ENCODE measurements at regions not wholly inside any gene's neighbourhood (a gene's known extent, or its start where the extent isn't known, plus 50 kb on each side); places are given as distances from the start of the nearest gene placed in this dataset.

GRCh38 chr5:98564836-98565235 is 208.6 kb upstream of the RGMB start:
- in situ Hi-C loops (cut with HindIII; ENCODE audit: low sequenced_read_pairs) = no loop called here
- DNase-seq (ENCODE audit: low spot score) = no peak

- no peak for DNase-seq (ENCODE audit: low spot score)
Measured at GRCh38 chr5:98568336-98568735, 205.1 kb upstream of the RGMB start.

GRCh38 chr5:98569288-98569687 is 204.2 kb upstream of the RGMB start:
- no peak for DNase-seq (ENCODE audit: low spot score)
- in situ Hi-C loops (cut with HindIII; ENCODE audit: low sequenced_read_pairs) = no loop called here

More at GRCh38 chr5:98568336-98568735, 205.1 kb upstream of the RGMB start:
- in situ Hi-C loops (cut with HindIII; ENCODE audit: low sequenced_read_pairs) = no loop called here

GRCh38 chr5:98570010-98570409 is 203.5 kb upstream of the RGMB start:
- no peak for DNase-seq (ENCODE audit: low spot score)
- in situ Hi-C loops (cut with HindIII; ENCODE audit: low sequenced_read_pairs) = no loop called here

GRCh38 chr5:98570661-98571191 is 202.7 kb upstream of the RGMB start:
- in situ Hi-C loops (cut with HindIII; ENCODE audit: low sequenced_read_pairs) = no loop called here
- DNase-seq (ENCODE audit: low spot score) = no peak

- in situ Hi-C loops (cut with HindIII; ENCODE audit: low sequenced_read_pairs) = no loop called here
- no peak for DNase-seq (ENCODE audit: low spot score)
Measured at GRCh38 chr5:98573834-98574320, 199.6 kb upstream of the RGMB start.

- in situ Hi-C loops (cut with HindIII; ENCODE audit: low sequenced_read_pairs) = no loop called here
- DNase-seq (ENCODE audit: low spot score) = no peak
Measured at GRCh38 chr5:98576275-98576674, 197.2 kb upstream of the RGMB start.

- DNase-seq (ENCODE audit: low spot score) = no peak
- in situ Hi-C loops (cut with HindIII; ENCODE audit: low sequenced_read_pairs) = no loop called here
Measured at GRCh38 chr5:98578438-98578837, 195.0 kb upstream of the RGMB start.

- DNase-seq (ENCODE audit: low spot score) = no peak
- in situ Hi-C loops (cut with HindIII; ENCODE audit: low sequenced_read_pairs) = no loop called here
Measured at GRCh38 chr5:98581112-98581997, 192.1 kb upstream of the RGMB start.

- in situ Hi-C loops (cut with HindIII; ENCODE audit: low sequenced_read_pairs) = no loop called here
- DNase-seq (ENCODE audit: low spot score) = no peak
Measured at GRCh38 chr5:98583586-98583985, 189.9 kb upstream of the RGMB start.

GRCh38 chr5:98585661-98586310 is 187.7 kb upstream of the RGMB start:
- in situ Hi-C loops (cut with HindIII; ENCODE audit: low sequenced_read_pairs) = no loop called here
- no peak for DNase-seq (ENCODE audit: low spot score)

- in situ Hi-C loops (cut with HindIII; ENCODE audit: low sequenced_read_pairs) = no loop called here
- DNase-seq (ENCODE audit: low spot score) = no peak
Measured at GRCh38 chr5:98586581-98586980, 186.9 kb upstream of the RGMB start.

- in situ Hi-C loops (cut with HindIII; ENCODE audit: low sequenced_read_pairs) = no loop called here
- DNase-seq (ENCODE audit: low spot score) = no peak
Measured at GRCh38 chr5:98587166-98587565, 186.3 kb upstream of the RGMB start.

GRCh38 chr5:98588215-98588614 is 185.2 kb upstream of the RGMB start:
- in situ Hi-C loops (cut with HindIII; ENCODE audit: low sequenced_read_pairs) = no loop called here
- no peak for DNase-seq (ENCODE audit: low spot score)

GRCh38 chr5:98593418-98593817 is 180.0 kb upstream of the RGMB start:
- DNase-seq (ENCODE audit: low spot score) = no peak
- in situ Hi-C loops (cut with HindIII; ENCODE audit: low sequenced_read_pairs) = no loop called here

- in situ Hi-C loops (cut with HindIII; ENCODE audit: low sequenced_read_pairs) = no loop called here
- DNase-seq (ENCODE audit: low spot score) = no peak
Measured at GRCh38 chr5:98594098-98594497, 179.4 kb upstream of the RGMB start.

- in situ Hi-C loops (cut with HindIII; ENCODE audit: low sequenced_read_pairs) = no loop called here
Measured at GRCh38 chr5:98599016-98599415, 174.4 kb upstream of the RGMB start.

GRCh38 chr5:98602534-98603112 is 170.8 kb upstream of the RGMB start:
- in situ Hi-C loops (cut with HindIII; ENCODE audit: low sequenced_read_pairs) = no loop called here
- no peak for DNase-seq (ENCODE audit: low spot score)

More at GRCh38 chr5:98599016-98599415, 174.4 kb upstream of the RGMB start:
- no peak for DNase-seq (ENCODE audit: low spot score)

- in situ Hi-C loops (cut with HindIII; ENCODE audit: low sequenced_read_pairs) = no loop called here
- no peak for DNase-seq (ENCODE audit: low spot score)
Measured at GRCh38 chr5:98603456-98603855, 170.0 kb upstream of the RGMB start.

- DNase-seq (ENCODE audit: low spot score) = no peak
- in situ Hi-C loops (cut with HindIII; ENCODE audit: low sequenced_read_pairs) = no loop called here
Measured at GRCh38 chr5:98604301-98604700, 169.2 kb upstream of the RGMB start.
